ENCODE measurements at regions not wholly inside any gene's neighbourhood (a gene's known extent, or its start where the extent isn't known, plus 50 kb on each side); places are given as distances from the start of the nearest gene placed in this dataset.

GRCh38 chr2:43128559-43128955, 97.8 kb downstream of the ZFP36L2 start:
- DNase-seq (ENCODE audit: low read depth): no peak

- DNase-seq (ENCODE audit: low read depth): no peak
Measured at GRCh38 chr2:43127941-43128558, 98.4 kb downstream of the ZFP36L2 start.

GRCh38 chr2:43127208-43127940, 99.0 kb downstream of the ZFP36L2 start:
- no peak for DNase-seq (ENCODE audit: low read depth)

GRCh38 chr2:43126817-43127207, 99.6 kb downstream of the ZFP36L2 start:
- DNase-seq (ENCODE audit: low read depth): no peak

GRCh38 chr2:43125090-43125998, 101.1 kb downstream of the ZFP36L2 start:
- DNase-seq (ENCODE audit: low read depth): no peak

GRCh38 chr2:43124687-43125057, 101.7 kb downstream of the ZFP36L2 start:
- no peak for DNase-seq (ENCODE audit: low read depth)

- DNase-seq (ENCODE audit: low read depth): no peak
Measured at GRCh38 chr2:43123981-43124686, 102.3 kb downstream of the ZFP36L2 start.

GRCh38 chr2:43123486-43123885, 102.9 kb downstream of the ZFP36L2 start:
- DNase-seq (ENCODE audit: low read depth): no peak

GRCh38 chr2:43123028-43123427, 103.4 kb downstream of the ZFP36L2 start:
- no peak for DNase-seq (ENCODE audit: low read depth)

- no peak for DNase-seq (ENCODE audit: low read depth)
Measured at GRCh38 chr2:43121580-43122314, 104.7 kb downstream of the ZFP36L2 start.

- no peak for DNase-seq (ENCODE audit: low read depth)
Measured at GRCh38 chr2:43119303-43119702, 107.1 kb downstream of the ZFP36L2 start.

- DNase-seq (ENCODE audit: low read depth): no peak
Measured at GRCh38 chr2:43117521-43118143, 108.8 kb downstream of the ZFP36L2 start.

GRCh38 chr2:43116988-43117387, 109.4 kb downstream of the ZFP36L2 start:
- no peak for DNase-seq (ENCODE audit: low read depth)

- DNase-seq (ENCODE audit: low read depth): no peak
Measured at GRCh38 chr2:43115881-43116280, 110.5 kb downstream of the ZFP36L2 start.

GRCh38 chr2:43114210-43114609, 112.2 kb downstream of the ZFP36L2 start:
- DNase-seq (ENCODE audit: low read depth): peak; percentile 60

GRCh38 chr2:43111788-43112554, 114.4 kb downstream of the ZFP36L2 start:
- no peak for DNase-seq (ENCODE audit: low read depth)

- DNase-seq (ENCODE audit: low read depth): no peak
Measured at GRCh38 chr2:43110442-43110871, 115.9 kb downstream of the ZFP36L2 start.

- no peak for DNase-seq (ENCODE audit: low read depth)
Measured at GRCh38 chr2:43109261-43109743, 117.1 kb downstream of the ZFP36L2 start.

GRCh38 chr2:43107679-43108078, 118.7 kb downstream of the ZFP36L2 start:
- no peak for DNase-seq (ENCODE audit: low read depth)
